ENCODE measurements at regions not wholly inside any gene's neighbourhood (a gene's known extent, or its start where the extent isn't known, plus 50 kb on each side); places are given as distances from the start of the nearest gene placed in this dataset.
"Not testable (repeated sequence)": the region's sequence is repeated elsewhere in the genome, so short reads cannot be mapped to it uniquely, and the experiment has no call there.

DNA sequence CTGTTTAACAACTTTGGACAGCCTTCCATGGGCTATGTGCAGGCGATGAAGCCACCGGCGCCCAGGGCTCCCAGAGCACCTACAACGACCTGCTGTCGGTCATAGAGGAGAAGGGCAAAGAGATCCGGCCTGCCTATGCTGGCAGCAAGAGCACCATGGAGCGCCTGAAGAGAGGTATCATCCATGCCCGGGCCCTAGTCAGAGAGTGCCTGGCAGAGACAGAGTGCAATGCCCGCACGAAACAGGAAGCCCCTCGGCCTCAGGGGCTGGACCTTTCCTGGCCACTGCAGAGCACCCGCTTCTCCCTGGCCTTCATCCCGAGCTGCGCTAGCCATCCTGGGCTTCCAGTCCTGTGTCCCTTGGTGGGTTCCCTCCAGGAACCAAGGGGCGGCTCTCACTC is 497.0 kb upstream of the PHF14 start:
- Histone ChIP-seq H3K9me3 (peaks cover 21% of the 10 kb centered on the region), H3K36me3 (ENCODE audit: low read depth) (no peaks in the 10 kb centered on the region), H3K4me3 (no peak overlapping the region), H3K4me1 (ENCODE audit: low read depth) (no peaks in the 10 kb centered on the region)
- intact Hi-C loops (cut with DNase I, micrococcal nuclease): no loop called here
- ATAC-seq (no peak), DNase-seq (no peak)
- TF ChIP-seq, protein P1, sequence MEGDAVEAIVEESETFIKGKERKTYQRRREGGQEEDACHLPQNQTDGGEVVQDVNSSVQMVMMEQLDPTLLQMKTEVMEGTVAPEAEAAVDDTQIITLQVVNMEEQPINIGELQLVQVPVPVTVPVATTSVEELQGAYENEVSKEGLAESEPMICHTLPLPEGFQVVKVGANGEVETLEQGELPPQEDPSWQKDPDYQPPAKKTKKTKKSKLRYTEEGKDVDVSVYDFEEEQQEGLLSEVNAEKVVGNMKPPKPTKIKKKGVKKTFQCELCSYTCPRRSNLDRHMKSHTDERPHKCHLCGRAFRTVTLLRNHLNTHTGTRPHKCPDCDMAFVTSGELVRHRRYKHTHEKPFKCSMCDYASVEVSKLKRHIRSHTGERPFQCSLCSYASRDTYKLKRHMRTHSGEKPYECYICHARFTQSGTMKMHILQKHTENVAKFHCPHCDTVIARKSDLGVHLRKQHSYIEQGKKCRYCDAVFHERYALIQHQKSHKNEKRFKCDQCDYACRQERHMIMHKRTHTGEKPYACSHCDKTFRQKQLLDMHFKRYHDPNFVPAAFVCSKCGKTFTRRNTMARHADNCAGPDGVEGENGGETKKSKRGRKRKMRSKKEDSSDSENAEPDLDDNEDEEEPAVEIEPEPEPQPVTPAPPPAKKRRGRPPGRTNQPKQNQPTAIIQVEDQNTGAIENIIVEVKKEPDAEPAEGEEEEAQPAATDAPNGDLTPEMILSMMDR (IDR thresholded peaks at IDR 0.05): no peak

DNA sequence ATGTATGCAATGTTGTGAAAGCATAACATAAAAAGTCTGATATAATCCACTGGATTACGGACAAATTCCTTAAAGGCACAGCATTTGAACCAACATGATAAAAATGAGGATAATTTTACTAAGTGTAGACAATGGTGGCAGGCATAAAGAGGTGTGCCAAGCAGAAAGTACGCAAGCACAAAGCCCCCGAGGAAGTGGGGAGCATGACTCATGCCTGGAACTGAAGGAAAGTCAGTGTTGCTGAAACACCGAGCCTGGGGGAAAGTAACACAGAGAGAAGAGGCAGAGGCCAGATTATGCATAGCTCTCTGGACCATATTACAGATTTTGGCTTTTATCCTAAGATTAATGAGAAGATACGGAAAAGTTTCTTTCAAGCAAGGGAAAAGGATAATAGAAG is 490.0 kb upstream of the PHF14 start:
- ATAC-seq: no peak
- Histone ChIP-seq H3K9me3 (peaks cover 15% of the 10 kb centered on the region), H3K36me3 (ENCODE audit: low read depth) (no peaks in the 10 kb centered on the region), H3K4me1 (ENCODE audit: low read depth) (no peaks in the 10 kb centered on the region), H3K4me3 (no peak overlapping the region)
- TF ChIP-seq, protein P1 (IDR thresholded peaks at IDR 0.05): no peak
- DNase-seq: no peak
- intact Hi-C loops (cut with DNase I, micrococcal nuclease): no loop called here

DNA sequence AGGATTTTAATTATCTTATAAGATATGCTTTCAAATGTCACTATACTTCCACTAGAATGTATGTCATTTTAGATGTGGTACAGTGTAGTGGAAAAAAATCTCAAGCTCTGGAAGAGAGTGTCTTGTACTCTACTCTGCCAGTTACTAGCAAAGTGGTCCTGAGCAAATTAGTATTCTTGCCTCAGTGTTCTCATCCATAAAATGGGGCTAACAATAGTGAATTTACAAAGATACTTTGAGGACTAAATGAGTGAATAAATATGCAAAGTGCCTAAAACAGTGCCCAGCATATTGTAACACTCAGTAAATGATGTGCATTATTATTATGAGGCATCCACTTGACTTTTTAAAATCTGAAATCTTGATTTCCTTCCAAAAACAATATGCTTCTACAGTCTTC is 488.9 kb upstream of the PHF14 start:
- Histone ChIP-seq H3K36me3 (ENCODE audit: low read depth) (no peaks in the 10 kb centered on the region), H3K4me3 (no peak overlapping the region), H3K4me1 (ENCODE audit: low read depth) (no peaks in the 10 kb centered on the region), H3K9me3 (peaks cover 8% of the 10 kb centered on the region)
- TF ChIP-seq, protein P1 (IDR thresholded peaks at IDR 0.05): no peak
- ATAC-seq: no peak
- intact Hi-C loops (cut with DNase I, micrococcal nuclease): no loop called here
- DNase-seq: no peak

DNA sequence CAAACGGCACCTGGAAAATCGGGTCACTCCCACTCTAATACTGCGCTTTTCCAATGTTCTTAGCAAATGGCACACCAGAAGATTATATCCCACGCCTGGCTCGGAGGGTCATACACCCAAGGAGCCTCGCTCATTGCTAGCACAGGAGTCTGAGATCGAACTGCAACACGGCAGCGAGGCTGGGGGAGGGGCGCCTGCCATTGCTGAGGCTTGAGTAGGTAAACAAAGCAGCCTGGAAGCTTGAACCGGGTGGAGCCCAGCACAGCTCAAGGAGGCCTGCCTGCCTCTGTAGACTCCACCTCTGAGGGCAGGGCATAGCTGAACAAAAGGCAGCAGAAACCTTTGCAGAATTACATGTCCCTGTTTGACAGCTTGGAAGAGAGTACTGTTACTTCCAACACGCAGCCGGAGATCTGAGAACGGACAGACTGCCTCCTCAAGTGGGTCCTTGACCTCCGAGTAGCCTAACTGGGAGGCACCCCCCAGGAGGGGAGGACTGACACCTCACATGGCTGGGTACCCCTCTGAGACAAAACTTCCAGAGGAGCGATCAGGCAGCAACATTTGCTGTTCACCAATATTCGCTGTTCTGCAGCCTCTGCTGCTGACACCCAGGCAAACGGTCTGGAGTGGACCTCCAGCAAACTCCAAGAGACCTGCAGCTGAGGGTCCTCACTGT is 472.3 kb upstream of the PHF14 start:
- H3K36me3 ChIP-seq (ENCODE audit: low read depth); H3K4me3 ChIP-seq; H3K4me1 ChIP-seq (ENCODE audit: low read depth); intact Hi-C loops (cut with DNase I, micrococcal nuclease); ATAC-seq; DNase-seq: not testable (repeated sequence)
- peaks cover 29% of the 10 kb centered on the region for H3K9me3 ChIP-seq

DNA sequence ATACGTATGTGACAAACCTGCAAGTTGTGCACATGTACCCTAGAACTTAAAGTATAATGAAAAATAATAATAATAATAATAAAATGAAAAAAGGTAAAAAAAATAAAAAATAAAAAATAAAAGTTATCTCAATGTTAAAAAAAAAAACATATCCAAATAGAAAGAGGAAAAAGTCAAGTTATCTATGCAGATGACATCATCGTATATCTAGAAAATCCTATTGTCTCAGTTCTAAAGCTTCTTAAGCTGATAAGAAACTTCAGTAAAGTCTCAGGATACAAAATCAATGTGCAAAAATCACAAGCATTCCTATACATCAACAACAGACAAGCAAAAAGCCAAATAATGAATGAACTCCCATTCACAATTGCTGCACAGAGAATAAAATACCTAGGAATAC is 466.6 kb upstream of the PHF14 start:
- no peak for ATAC-seq
- intact Hi-C loops (cut with DNase I, micrococcal nuclease): no loop called here
- H3K4me1 ChIP-seq (ENCODE audit: low read depth): no peaks in the 10 kb centered on the region
- no peak for DNase-seq
- TF ChIP-seq, protein P1 (IDR thresholded peaks at IDR 0.05): no peak
- peaks cover 9% of the 10 kb centered on the region for H3K9me3 ChIP-seq
- no peak overlapping the region for H3K4me3 ChIP-seq
- no peaks in the 10 kb centered on the region for H3K36me3 ChIP-seq (ENCODE audit: low read depth)

DNA sequence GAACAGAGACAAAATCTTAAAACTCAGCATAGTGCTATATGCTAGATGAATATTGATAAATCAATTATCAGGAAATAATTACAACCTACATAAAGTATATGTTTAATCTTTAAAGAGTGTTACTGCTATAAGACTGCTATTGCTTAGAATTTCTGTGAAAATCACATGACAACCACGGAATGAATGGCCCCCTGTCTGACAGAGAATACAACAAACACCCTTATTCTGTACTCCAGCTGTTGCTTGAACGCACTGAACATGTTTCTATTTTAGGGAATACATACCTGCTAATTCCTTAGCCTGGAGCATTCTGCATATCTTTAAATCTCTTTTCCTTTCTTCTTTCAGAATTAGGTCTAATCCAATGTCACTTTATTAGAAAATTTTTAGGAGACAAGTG is 452.4 kb upstream of the PHF14 start:
- TF ChIP-seq, protein P1 (IDR thresholded peaks at IDR 0.05): no peak
- Histone ChIP-seq H3K4me1 (ENCODE audit: low read depth) (no peaks in the 10 kb centered on the region), H3K36me3 (ENCODE audit: low read depth) (no peaks in the 10 kb centered on the region), H3K4me3 (no peak overlapping the region), H3K9me3 (peaks cover 7% of the 10 kb centered on the region)
- intact Hi-C loops (cut with DNase I, micrococcal nuclease): no loop called here
- no peak for DNase-seq
- no peak for ATAC-seq

DNA sequence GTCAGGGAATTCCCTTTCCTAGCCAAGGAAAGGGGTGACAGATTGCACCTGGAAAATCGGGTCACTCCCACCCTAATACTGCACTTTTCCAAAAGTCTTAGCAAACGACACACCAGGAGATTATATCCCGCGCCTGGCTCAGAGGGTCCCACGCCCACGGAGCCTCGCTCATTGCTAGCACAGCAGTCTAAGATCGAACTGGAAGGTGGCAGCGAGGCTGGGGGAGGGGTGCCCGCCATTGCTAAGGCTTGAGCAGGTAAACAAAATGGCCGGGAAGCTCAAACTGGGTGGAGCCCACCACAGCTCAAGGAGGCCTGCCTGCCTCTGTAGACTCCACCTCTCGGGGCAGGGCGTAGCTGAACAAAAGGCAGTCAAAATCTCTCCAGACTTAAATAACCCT is 440.2 kb upstream of the PHF14 start:
- H3K9me3 ChIP-seq; H3K36me3 ChIP-seq (ENCODE audit: low read depth); H3K4me3 ChIP-seq; ATAC-seq; H3K4me1 ChIP-seq (ENCODE audit: low read depth); intact Hi-C loops (cut with DNase I, micrococcal nuclease): not testable (repeated sequence)
- DNase-seq: peak in 1 of 3 donors; percentile 45
